Muscle of arm (tissue), 1 donor: ENCODE measurements at regions not wholly inside any gene's neighbourhood (a gene's known extent, or its start where the extent isn't known, plus 50 kb on each side); places are given as distances from the start of the nearest gene placed in this dataset.

ENCODE experiments used
- DNase-seq: peaks from one replicate; pipeline ENCODE4 v3.0.0-alpha.2; 2013

- no peak for DNase-seq
Measured at GRCh38 chr11:37762079-37762478, 1164.0 kb upstream of the RAG2 start.

GRCh38 chr11:37755521-37755920, 1157.5 kb upstream of the RAG2 start:
- DNase-seq = no peak

- no peak for DNase-seq
Measured at GRCh38 chr11:37748641-37749040, 1150.6 kb upstream of the RAG2 start.

- DNase-seq = no peak
Measured at GRCh38 chr11:37747121-37747520, 1149.1 kb upstream of the RAG2 start.

GRCh38 chr11:37727371-37727770, 1129.3 kb upstream of the RAG2 start:
- no peak for DNase-seq

GRCh38 chr11:37724315-37724714, 1126.3 kb upstream of the RAG2 start:
- DNase-seq = no peak

GRCh38 chr11:37721485-37721884, 1123.4 kb upstream of the RAG2 start:
- no peak for DNase-seq

GRCh38 chr11:37718431-37718999, 1120.5 kb upstream of the RAG2 start:
- no peak for DNase-seq

- no peak for DNase-seq
Measured at GRCh38 chr11:37712251-37712650, 1114.2 kb upstream of the RAG2 start.

- DNase-seq = peak; percentile 8
Measured at GRCh38 chr11:37710031-37710430, 1112.0 kb upstream of the RAG2 start.

GRCh38 chr11:37704791-37705190, 1106.8 kb upstream of the RAG2 start:
- no peak for DNase-seq

- DNase-seq = no peak
Measured at GRCh38 chr11:37699644-37700043, 1101.6 kb upstream of the RAG2 start.

- DNase-seq = no peak
Measured at GRCh38 chr11:37695283-37695682, 1097.2 kb upstream of the RAG2 start.

- DNase-seq = no peak
Measured at GRCh38 chr11:37689951-37690350, 1091.9 kb upstream of the RAG2 start.

- DNase-seq = no peak
Measured at GRCh38 chr11:37688456-37688855, 1090.4 kb upstream of the RAG2 start.

GRCh38 chr11:37687130-37687529, 1089.1 kb upstream of the RAG2 start:
- DNase-seq = no peak

GRCh38 chr11:37671321-37671720, 1073.3 kb upstream of the RAG2 start:
- no peak for DNase-seq

- DNase-seq = no peak
Measured at GRCh38 chr11:37666960-37667359, 1068.9 kb upstream of the RAG2 start.

- no peak for DNase-seq
Measured at GRCh38 chr11:37657645-37658044, 1059.6 kb upstream of the RAG2 start.

GRCh38 chr11:37647767-37648166, 1049.7 kb upstream of the RAG2 start:
- no peak for DNase-seq

GRCh38 chr11:37643968-37644367, 1045.9 kb upstream of the RAG2 start:
- DNase-seq = no peak

- no peak for DNase-seq
Measured at GRCh38 chr11:37642296-37642695, 1044.3 kb upstream of the RAG2 start.

- no peak for DNase-seq
Measured at GRCh38 chr11:37632748-37633147, 1034.7 kb upstream of the RAG2 start.

- no peak for DNase-seq
Measured at GRCh38 chr11:37630866-37631265, 1032.8 kb upstream of the RAG2 start.

GRCh38 chr11:37623778-37624177, 1025.7 kb upstream of the RAG2 start:
- no peak for DNase-seq
